GM18511 (cell line): ENCODE measurements at regions not wholly inside any gene's neighbourhood (a gene's known extent, or its start where the extent isn't known, plus 50 kb on each side); places are given as distances from the start of the nearest gene placed in this dataset.
"Not testable (repeated sequence)": the region's sequence is repeated elsewhere in the genome, so short reads cannot be mapped to it uniquely, and the experiment has no call there.

Experiments used
- ATAC-seq: cut with Tn5 transposase; IDR thresholded peaks from one replicate; pipeline ENCODE4 v1.9.1; 2021; ENCODE audit warnings: mild to moderate bottlenecking, moderate library complexity; ENCODE audit not compliant: unreplicated experiment

- no peak for ATAC-seq
Observed at GRCh38 chrX:140342410-140342809, 162.5 kb downstream of the SOX3 start.

DNA sequence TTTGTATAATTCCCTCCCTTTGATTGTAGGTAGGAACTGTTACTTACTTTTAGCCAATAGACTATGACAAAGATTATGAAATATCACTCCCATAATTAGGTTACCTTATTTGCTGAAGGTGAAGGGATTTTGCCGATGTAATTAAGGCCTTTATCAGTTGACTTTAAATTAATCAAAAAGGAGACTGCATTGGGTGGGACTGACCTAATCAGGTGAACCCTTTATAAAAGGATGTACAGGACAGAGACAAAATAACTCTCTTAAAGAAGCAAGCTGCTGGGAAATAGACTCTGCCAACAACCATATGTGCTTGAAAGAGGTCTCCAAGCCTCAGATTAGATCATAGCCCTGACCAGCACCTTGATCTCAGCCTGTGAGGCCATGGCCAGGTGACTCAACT, 167.6 kb downstream of the SOX3 start:
- ATAC-seq: no peak

- ATAC-seq: no peak
Observed at GRCh38 chrX:140318296-140318695, 186.6 kb downstream of the SOX3 start.

DNA sequence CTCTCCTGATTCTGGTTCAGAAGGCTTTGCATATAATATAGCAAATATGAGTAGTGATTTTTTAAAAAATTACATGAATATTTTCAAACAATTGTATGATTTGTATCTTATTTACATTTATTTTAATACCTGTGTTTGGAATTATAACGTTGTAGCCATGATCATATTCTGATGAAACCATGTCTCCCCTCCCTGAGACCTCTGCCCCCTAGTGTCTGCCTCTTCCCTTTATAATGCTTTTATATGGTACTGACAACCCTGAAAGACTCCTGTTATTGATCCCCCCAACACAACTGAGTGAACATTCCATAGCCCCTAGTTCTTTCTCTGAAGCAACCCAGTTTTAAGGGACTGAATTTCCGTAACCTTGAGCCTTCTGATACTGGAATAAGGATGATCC, 187.4 kb downstream of the SOX3 start:
- no peak for ATAC-seq

GRCh38 chrX:140298960-140299825, 205.7 kb downstream of the SOX3 start:
- no peak for ATAC-seq

DNA sequence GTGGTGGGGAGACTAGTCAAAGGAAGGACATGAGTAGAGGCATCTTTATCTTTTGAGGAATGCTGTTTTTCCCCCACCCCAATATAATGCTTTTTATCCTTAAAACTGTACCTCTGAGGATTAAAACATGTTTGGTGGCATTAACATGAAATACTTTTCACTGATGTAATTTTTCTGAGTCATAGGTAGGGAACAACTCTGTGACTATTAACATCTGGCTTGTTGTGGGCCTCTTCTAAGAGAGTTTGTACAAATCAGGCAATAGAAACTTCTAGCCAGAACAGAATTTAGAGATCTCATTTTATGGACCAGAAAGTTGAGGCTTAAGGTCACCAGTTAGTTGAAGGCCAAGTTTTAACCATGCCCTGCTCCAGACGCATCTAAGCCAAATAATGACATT, 207.6 kb downstream of the SOX3 start:
- ATAC-seq: no peak

DNA sequence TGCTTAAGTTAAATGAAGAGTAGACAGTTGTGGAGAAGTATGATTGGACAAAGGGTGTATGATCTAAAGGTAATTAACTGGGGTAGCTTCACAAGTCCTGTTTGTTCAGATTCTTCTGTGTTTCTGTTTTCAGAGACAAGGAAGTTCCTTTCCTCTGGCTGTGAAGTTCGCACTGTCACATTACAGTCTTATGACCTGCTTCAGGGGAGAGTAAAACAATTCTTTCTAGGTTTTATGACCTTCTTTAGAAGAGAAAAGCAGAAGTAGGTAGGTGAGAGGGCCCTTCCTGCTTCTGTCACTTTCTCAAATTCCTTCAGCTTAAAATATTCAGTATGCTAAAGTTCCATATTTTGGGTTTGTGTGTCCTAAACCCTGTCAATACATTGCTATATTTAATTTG, 211.9 kb downstream of the SOX3 start:
- ATAC-seq: no peak

GRCh38 chrX:140292188-140292587, 212.7 kb downstream of the SOX3 start:
- ATAC-seq: no peak

DNA sequence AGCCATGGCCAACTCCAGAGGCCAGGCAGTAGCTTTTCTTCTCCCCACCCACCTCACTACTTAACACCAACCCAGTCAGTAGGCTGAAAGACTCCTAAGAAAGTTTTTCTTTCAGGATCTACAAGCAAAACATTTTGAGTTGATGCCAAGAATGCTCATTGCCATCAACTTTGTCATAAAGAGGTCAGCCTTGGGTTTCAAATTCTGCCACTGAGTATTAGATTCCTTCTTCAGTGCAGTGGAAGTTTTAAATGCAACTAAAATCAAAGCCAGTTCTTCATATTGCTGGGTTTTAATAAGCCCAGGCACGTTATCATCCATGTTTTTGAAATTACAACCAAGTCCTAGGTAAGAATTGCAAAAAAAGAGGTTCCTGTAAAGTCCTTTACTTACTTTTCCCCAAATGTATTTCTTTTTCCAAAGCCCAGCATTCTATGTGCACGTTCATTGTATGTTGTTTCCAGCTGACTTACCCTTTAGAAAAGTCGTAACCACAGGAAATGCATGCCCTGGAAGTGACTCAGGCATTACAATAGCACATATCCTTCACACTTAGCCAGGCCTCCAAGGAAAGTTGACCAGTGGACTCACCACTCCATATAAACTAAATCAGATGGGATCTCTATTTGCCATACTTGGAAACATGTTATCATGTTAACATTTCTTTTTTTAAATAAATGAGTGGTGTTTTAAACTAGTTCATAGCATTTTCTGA, 229.9 kb downstream of the SOX3 start:
- ATAC-seq: no peak

GRCh38 chrX:140273921-140274320, 230.9 kb downstream of the SOX3 start:
- ATAC-seq: no peak

GRCh38 chrX:140250391-140250790, 254.5 kb downstream of the SOX3 start:
- no peak for ATAC-seq

DNA sequence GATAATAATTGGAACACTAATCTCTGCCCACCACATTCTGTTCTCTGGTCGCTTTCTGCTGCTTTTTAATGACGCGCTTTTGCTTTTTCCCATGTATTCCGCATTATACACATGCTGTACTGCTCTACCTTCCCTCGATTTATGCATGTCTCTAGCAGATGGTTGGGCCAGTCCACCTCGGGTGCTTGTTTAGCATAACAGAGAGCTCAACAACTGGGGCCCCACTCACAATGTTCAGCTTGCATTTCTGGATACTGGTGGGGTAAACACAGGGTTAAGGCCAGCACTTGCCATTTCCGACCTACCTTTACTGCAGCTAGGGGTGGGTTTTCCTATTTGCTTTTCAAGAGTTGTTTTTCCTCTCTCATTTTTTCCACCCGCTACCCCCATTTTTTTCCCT, 255.8 kb downstream of the SOX3 start:
- ATAC-seq: no peak

DNA sequence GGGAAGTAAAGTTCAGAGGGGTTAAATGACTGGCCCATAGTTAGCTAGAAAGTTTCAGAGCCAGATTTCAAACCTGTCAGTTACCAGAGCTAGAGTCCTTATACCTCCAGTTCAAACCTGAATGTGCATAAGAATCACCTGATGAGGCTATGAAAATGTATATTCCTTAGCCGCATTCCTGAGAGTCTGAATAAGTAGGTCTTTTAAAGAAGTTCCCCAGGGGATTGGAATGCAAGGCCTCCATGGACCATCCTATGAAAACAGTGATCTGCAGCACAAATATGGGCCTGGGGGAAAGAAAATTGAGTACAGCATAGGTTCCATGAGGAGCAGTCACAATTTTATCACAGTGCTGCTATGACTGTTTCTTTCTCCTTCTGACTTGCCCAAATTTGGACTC, 263.9 kb upstream of the CXorf66 start:
- ATAC-seq: no peak

DNA sequence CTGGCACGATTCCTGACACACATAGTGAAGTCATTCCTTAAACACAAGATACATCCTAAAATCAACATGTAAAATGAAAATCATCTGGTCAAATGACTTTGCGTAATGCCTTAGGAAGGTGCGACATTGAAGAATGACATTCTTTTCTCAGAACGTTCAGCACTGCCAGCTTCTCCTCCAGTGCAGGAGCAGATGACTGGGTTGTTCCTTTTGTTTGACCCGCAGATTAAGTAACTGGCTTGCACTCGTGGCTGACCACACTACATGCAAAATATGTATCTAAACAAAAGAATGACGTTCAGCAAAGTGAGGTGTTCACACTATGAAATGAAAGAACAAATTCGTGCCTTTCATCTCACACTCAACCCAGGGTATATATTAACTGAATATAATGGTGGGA, 260.7 kb upstream of the CXorf66 start:
- not testable (repeated sequence) for ATAC-seq

DNA sequence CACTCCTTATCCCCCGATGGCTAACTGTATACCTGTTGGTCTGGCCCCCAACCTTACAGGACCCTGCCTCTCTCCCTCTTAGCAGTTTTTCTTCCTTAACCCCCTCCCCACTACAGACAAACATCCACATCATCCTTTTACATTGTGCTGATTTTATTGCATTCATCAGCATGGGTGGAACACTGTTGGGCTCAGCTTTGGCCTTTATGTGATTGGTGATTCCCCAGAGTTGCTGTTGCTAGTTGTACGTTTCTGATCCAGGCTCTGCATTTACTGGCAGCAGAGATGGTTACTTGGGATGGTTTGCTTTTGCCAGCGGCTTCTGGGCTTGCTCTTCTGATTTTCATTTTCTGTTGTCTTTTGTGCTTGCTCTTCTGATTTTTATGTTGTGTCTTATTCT, 250.6 kb upstream of the CXorf66 start:
- not testable (repeated sequence) for ATAC-seq

- not testable (repeated sequence) for ATAC-seq
Observed at GRCh38 chrX:140214518-140214917, 249.2 kb upstream of the CXorf66 start.

GRCh38 chrX:140206657-140207056, 241.3 kb upstream of the CXorf66 start:
- ATAC-seq: no peak

- ATAC-seq: no peak
Observed at GRCh38 chrX:140190441-140191108, 225.3 kb upstream of the CXorf66 start.

DNA sequence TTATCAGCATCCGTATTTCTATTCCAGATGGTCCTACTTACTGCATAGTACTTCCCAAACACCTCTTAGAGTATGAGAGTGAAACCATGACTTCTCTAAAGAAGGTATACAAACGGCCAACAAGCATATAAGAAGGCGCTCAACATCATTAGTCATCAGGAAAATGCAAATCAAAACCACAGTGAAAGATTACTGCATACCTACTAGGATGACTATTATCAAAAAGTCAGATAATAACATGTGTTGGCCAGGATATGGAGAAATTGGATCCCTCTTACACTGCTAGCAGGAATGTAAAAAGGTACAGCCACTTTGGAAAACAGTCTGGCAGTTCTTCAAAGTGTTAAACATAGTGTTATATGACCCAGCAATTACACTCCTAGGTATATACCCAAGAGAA, 215.3 kb upstream of the CXorf66 start:
- ATAC-seq: no peak

- ATAC-seq: no peak
Observed at GRCh38 chrX:140177821-140178220, 212.5 kb upstream of the CXorf66 start.

DNA sequence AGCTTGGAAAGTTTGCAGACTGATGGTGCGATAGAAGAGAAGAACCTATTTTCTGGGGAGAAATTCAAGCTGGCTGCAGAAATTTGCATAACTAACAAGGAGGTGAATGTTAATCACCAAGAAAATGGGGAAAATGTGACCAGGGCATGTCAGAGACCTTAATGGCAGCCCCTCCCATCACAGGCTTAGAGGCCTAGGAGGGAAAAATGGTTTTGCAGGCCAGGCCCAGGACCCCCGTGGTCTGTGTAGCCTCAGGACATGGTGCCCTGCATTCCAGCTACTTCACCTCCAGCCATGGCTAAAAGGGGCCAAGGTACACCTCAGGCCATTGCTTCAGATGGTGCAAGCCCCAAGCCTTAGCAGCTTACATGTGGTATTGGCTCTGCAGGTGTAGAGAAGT, 207.1 kb upstream of the CXorf66 start:
- ATAC-seq: no peak

- ATAC-seq: no peak
Observed at GRCh38 chrX:140167551-140167950, 202.2 kb upstream of the CXorf66 start.
